GM23338 (cell line): ENCODE measurements at regions not wholly inside any gene's neighbourhood (a gene's known extent, or its start where the extent isn't known, plus 50 kb on each side); places are given as distances from the start of the nearest gene placed in this dataset.

Source experiments
- CREB1 ChIP-seq: fragments of 250-450 bp; sonication (Bioruptor Pico); IDR thresholded peaks from 2 replicates; pipeline ENCODE4 v1.5.0; 2020; ENCODE audit warnings: low read depth, mild to moderate bottlenecking, moderate library complexity
- EZH2phosphoT487 ChIP-seq: fragments of 200-600 bp; sonication (generic); IDR thresholded peaks from one replicate; pipeline ENCODE4 v1.8.1; 2018; ENCODE audit warnings: antibody characterized with exemption; ENCODE audit not compliant: unreplicated experiment
- JUNB ChIP-seq: IDR thresholded peaks from one replicate; pipeline ENCODE4 v1.6.1; 2016; ENCODE audit warnings: antibody characterized with exemption; ENCODE audit not compliant: unreplicated experiment
- POLR2AphosphoS5 ChIP-seq: IDR thresholded peaks from 2 replicates; pipeline ENCODE4 v1.6.1; 2016; ENCODE audit warnings: antibody characterized with exemption, low read depth
- TF ChIP-seq, protein P1 (sequence below): IDR thresholded peaks from one replicate; pipeline ENCODE4 v1.6.1; 2018; ENCODE audit warnings: antibody characterized with exemption; ENCODE audit not compliant: unreplicated experiment
- TF ChIP-seq, protein P2 (sequence below), 2 experiments: fragments of 200-600 bp in 1 of 2; sonication (generic) in 1 of 2; conservative IDR thresholded peaks; 2 replicates each; pipeline versions ENCODE4 v1.5.1 to v1.6.1; 2016 to 2017; ENCODE audit warnings: antibody characterized with exemption in 2 of 2, low read depth in 2 of 2, mild to moderate bottlenecking in 2 of 2, moderate library complexity in 1 of 2

DNA sequence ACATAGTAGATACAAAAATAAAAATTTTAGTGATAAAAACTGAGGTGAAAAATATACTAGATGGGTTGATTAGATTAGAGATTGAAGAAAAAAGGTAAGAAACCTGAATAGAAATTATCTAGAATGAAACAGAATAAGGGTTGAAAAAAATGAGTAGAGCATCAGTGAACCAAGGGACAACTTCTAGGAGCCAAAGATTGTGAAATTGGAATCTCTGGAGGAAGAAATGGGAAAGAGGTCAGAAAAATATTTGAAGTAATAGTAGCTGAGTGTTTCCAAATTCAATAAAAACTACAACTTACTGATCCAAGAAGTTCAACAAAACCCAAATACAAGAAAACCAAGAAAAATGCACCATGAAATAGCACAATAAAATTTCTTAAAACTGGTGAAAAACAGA is 116.6 kb upstream of the STARD4 start:
- TF ChIP-seq, protein P1, sequence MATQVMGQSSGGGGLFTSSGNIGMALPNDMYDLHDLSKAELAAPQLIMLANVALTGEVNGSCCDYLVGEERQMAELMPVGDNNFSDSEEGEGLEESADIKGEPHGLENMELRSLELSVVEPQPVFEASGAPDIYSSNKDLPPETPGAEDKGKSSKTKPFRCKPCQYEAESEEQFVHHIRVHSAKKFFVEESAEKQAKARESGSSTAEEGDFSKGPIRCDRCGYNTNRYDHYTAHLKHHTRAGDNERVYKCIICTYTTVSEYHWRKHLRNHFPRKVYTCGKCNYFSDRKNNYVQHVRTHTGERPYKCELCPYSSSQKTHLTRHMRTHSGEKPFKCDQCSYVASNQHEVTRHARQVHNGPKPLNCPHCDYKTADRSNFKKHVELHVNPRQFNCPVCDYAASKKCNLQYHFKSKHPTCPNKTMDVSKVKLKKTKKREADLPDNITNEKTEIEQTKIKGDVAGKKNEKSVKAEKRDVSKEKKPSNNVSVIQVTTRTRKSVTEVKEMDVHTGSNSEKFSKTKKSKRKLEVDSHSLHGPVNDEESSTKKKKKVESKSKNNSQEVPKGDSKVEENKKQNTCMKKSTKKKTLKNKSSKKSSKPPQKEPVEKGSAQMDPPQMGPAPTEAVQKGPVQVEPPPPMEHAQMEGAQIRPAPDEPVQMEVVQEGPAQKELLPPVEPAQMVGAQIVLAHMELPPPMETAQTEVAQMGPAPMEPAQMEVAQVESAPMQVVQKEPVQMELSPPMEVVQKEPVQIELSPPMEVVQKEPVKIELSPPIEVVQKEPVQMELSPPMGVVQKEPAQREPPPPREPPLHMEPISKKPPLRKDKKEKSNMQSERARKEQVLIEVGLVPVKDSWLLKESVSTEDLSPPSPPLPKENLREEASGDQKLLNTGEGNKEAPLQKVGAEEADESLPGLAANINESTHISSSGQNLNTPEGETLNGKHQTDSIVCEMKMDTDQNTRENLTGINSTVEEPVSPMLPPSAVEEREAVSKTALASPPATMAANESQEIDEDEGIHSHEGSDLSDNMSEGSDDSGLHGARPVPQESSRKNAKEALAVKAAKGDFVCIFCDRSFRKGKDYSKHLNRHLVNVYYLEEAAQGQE = no peak
- TF ChIP-seq, protein P2, sequence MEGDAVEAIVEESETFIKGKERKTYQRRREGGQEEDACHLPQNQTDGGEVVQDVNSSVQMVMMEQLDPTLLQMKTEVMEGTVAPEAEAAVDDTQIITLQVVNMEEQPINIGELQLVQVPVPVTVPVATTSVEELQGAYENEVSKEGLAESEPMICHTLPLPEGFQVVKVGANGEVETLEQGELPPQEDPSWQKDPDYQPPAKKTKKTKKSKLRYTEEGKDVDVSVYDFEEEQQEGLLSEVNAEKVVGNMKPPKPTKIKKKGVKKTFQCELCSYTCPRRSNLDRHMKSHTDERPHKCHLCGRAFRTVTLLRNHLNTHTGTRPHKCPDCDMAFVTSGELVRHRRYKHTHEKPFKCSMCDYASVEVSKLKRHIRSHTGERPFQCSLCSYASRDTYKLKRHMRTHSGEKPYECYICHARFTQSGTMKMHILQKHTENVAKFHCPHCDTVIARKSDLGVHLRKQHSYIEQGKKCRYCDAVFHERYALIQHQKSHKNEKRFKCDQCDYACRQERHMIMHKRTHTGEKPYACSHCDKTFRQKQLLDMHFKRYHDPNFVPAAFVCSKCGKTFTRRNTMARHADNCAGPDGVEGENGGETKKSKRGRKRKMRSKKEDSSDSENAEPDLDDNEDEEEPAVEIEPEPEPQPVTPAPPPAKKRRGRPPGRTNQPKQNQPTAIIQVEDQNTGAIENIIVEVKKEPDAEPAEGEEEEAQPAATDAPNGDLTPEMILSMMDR (conservative IDR thresholded peaks at IDR 0.05; ENCODE audit: low read depth in 2 of 2) = no peak
- no peak for TF ChIP-seq POLR2AphosphoS5
- no peak for TF ChIP-seq EZH2phosphoT487
- TF ChIP-seq CREB1 = no peak
- TF ChIP-seq JUNB = no peak
